ENCODE measurements at regions not wholly inside any gene's neighbourhood (a gene's known extent, or its start where the extent isn't known, plus 50 kb on each side); places are given as distances from the start of the nearest gene placed in this dataset.

DNA sequence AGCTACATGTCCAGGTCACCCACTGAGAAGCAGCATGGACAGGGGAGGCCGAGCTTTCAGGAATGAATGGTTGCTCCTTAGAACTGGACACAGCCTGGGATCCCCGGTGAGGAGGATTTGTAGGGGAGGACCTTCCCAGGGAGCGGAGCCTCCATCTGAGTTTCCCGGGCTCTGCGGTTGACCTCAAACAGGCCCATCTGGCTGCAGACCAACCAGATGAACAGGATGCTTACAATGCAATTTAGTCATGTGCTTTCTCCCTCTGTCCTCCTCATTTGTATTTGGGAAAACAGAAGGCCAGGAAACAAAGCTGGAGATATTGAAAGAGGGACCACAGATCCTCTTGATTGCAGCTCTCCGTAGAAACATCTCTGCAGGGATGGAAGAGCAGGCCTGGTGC, 104.8 kb downstream of the EMX2 start:
- Histone ChIP-seq H3K9me3 (no peaks in the 10 kb centered on the region), H3K27me3 (no peaks in the 10 kb centered on the region), H3K4me1 (ENCODE audit: insufficient read depth) (no peaks in the 10 kb centered on the region), H3K4me3 (no peak overlapping the region), H3K27ac (no peak overlapping the region), H3K36me3 (no peaks in the 10 kb centered on the region)
- DNase-seq, result peak in 1 of 5 donors; percentile 51
- TF ChIP-seq POLR2A (IDR thresholded peaks at IDR 0.05), result no peak
- TF ChIP-seq, protein P1, sequence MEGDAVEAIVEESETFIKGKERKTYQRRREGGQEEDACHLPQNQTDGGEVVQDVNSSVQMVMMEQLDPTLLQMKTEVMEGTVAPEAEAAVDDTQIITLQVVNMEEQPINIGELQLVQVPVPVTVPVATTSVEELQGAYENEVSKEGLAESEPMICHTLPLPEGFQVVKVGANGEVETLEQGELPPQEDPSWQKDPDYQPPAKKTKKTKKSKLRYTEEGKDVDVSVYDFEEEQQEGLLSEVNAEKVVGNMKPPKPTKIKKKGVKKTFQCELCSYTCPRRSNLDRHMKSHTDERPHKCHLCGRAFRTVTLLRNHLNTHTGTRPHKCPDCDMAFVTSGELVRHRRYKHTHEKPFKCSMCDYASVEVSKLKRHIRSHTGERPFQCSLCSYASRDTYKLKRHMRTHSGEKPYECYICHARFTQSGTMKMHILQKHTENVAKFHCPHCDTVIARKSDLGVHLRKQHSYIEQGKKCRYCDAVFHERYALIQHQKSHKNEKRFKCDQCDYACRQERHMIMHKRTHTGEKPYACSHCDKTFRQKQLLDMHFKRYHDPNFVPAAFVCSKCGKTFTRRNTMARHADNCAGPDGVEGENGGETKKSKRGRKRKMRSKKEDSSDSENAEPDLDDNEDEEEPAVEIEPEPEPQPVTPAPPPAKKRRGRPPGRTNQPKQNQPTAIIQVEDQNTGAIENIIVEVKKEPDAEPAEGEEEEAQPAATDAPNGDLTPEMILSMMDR (IDR thresholded peaks at IDR 0.05), result no peak
- no peak for TF ChIP-seq EP300 (IDR thresholded peaks at IDR 0.05)
- WGBS, 3 donors, result 24 to 54% (median 52%) methylated on average over 6 of the region's 6 CpGs
- intact Hi-C loops (cut with DNase I), result no loop called here

DNA sequence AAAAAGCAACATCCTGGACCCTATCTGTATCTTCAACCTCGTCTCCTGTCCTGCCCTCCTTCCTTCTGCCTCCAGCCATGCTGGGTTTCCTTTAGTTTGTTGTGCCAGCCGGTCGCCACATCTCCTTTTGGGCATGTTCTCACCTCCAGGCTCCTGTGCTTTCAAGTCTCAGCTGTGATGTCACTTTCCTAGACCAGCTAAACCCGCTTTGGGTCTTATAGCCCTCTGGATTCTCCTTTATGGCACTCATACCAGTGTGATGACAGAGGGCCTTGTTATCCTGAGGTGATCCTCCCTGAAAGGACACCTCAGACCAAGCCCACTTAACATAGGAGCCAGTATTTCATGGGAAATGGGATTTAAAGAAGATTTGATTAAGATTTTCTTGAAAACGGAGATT, 108.6 kb downstream of the EMX2 start:
- Histone ChIP-seq H3K4me3 (no peak overlapping the region), H3K27ac (no peak overlapping the region), H3K36me3 (no peaks in the 10 kb centered on the region), H3K4me1 (ENCODE audit: insufficient read depth) (no peaks in the 10 kb centered on the region), H3K27me3 (no peaks in the 10 kb centered on the region), H3K9me3 (peaks cover 0 to 3% of the 10 kb centered on the region in 2 donors)
- TF ChIP-seq, protein P1 (IDR thresholded peaks at IDR 0.05), result no peak
- TF ChIP-seq EP300 (IDR thresholded peaks at IDR 0.05) (no peak), POLR2A (IDR thresholded peaks at IDR 0.05) (no peak)
- intact Hi-C loops (cut with DNase I), result no loop called here
- 90 to 94% (median 92%) methylated on average over 5 of the region's 5 CpGs for WGBS, 3 donors
- DNase-seq, result no peak

DNA sequence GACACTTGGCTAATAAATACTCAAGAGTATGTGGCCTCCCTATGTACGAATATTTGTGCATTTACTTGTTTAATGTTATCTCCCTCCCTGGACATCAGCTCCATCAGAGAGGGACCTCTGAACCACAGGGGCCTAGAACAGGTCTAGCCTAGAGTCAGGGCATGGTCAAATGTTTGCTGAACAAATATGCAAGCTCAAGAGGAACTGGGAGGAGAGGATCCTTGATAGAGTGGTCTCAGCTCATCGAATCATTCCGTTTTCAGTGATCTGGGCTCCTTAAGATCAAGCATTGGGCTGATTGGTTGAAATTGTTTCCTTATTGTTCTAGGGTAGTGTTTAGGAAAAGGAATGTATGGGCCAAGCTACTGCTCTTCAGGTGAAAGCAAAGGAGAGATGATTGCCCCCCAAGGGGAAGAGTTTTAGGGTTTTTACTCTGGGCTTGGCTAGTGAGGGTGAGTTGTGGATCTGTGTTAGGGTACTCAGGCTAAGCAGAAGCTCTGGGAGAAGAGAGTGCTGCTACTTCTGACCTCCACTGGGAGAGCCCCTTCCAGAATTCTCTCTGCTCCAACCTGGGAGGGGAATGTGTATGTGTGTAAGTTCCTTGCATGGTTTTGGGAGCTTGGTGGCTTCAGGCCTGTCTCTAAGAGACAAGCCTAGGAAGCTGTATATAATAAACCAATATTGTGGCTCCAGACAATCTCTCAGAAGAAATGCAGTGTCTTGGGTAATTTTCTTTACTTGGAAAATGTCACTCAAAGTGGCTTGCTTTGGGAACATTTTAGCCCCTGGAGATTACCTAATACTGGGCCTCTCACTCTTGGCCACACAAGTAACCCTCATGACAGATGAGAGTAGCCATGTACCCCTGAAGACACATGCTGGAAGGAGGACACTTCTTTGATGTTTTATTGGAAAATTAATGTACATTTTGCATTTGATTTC, 110.0 kb downstream of the EMX2 start:
- 88 to 93% (median 89%) methylated on average over 3 of the region's 3 CpGs for WGBS, 3 donors
- peaks cover 0 to 3% of the 10 kb centered on the region in 2 donors for H3K9me3 ChIP-seq
- no peaks in the 10 kb centered on the region for H3K27me3 ChIP-seq
- no peak for DNase-seq
- intact Hi-C loops (cut with DNase I), result no loop called here
- TF ChIP-seq, protein P1 (IDR thresholded peaks at IDR 0.05), result no peak
- TF ChIP-seq EP300 (IDR thresholded peaks at IDR 0.05), result no peak
- no peak for TF ChIP-seq POLR2A (IDR thresholded peaks at IDR 0.05)
- no peaks in the 10 kb centered on the region for H3K36me3 ChIP-seq
- H3K4me1 ChIP-seq (ENCODE audit: insufficient read depth), result no peaks in the 10 kb centered on the region
- no peak overlapping the region for H3K27ac ChIP-seq
- H3K4me3 ChIP-seq, result no peak overlapping the region

DNA sequence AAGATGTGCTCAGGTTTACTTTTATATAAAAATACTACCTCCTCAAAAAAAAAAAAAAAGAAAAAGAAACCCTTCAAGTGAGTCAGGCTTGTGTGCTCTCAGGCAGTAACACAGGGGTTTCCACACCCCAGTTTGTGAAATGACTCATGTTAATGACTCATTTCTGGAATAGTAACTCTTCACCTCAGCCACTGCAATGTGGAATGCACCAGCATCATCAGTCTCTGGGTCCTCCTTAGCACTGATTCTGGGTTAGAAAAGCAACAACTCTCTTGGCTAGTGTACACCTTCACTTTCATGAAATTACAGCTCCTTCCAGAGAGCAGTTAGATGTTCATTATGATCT, 110.6 kb downstream of the EMX2 start:
- H3K27me3 ChIP-seq, result no peaks in the 10 kb centered on the region
- peaks cover 0 to 3% of the 10 kb centered on the region in 2 donors for H3K9me3 ChIP-seq
- H3K36me3 ChIP-seq, result no peaks in the 10 kb centered on the region
- no peak for DNase-seq
- no peak overlapping the region for H3K27ac ChIP-seq
- intact Hi-C loops (cut with DNase I), result no loop called here
- TF ChIP-seq POLR2A (IDR thresholded peaks at IDR 0.05), result no peak
- TF ChIP-seq EP300 (IDR thresholded peaks at IDR 0.05), result no peak
- TF ChIP-seq, protein P1 (IDR thresholded peaks at IDR 0.05), result no peak
- H3K4me1 ChIP-seq (ENCODE audit: insufficient read depth), result no peaks in the 10 kb centered on the region
- H3K4me3 ChIP-seq, result no peak overlapping the region
